WTC11 (cell line): ENCODE measurements at regions not wholly inside any gene's neighbourhood (a gene's known extent, or its start where the extent isn't known, plus 50 kb on each side); places are given as distances from the start of the nearest gene placed in this dataset.

Experiments
- CBFB ChIP-seq: sonication (generic); formaldehyde crosslinking; IDR thresholded peaks from 2 replicates; pipeline ENCODE4 v1.8.1; 2022; ENCODE audit warnings: mild to moderate bottlenecking, low read depth, missing genetic modification reagents
- ELF4 ChIP-seq: sonication (generic); formaldehyde crosslinking; IDR thresholded peaks from 2 replicates; pipeline ENCODE4 v1.8.1; 2022; ENCODE audit warnings: low read depth, mild to moderate bottlenecking, moderate library complexity, missing genetic modification reagents
- FOXJ3 ChIP-seq: sonication (generic); formaldehyde crosslinking; IDR thresholded peaks from 2 replicates; pipeline ENCODE4 v1.9.0; 2021; ENCODE audit warnings: missing genetic modification reagents, mild to moderate bottlenecking, borderline replicate concordance
- FOXP1 ChIP-seq: sonication (generic); formaldehyde crosslinking; IDR thresholded peaks from 2 replicates; pipeline ENCODE4 v1.8.0; 2022; ENCODE audit warnings: missing genetic modification reagents, mild to moderate bottlenecking, moderate library complexity, borderline replicate concordance
- RELA ChIP-seq: sonication (generic); formaldehyde crosslinking; IDR thresholded peaks from 2 replicates; pipeline ENCODE4 v1.8.1; 2022; ENCODE audit warnings: missing genetic modification reagents, mild to moderate bottlenecking, borderline replicate concordance
- TF ChIP-seq, protein P1 (sequence below): fragments of 200-600 bp; IDR thresholded peaks from 2 replicates; pipeline ENCODE4 v1.8.0; 2022; ENCODE audit warnings: antibody characterized with exemption
- TF ChIP-seq, protein P2 (sequence below): fragments of 250-450 bp; sonication (Bioruptor Pico); IDR thresholded peaks from 2 replicates; pipeline ENCODE4 v1.8.0; 2021; ENCODE audit warnings: mild to moderate bottlenecking
- TF ChIP-seq, protein P3 (sequence below): sonication (generic); formaldehyde crosslinking; IDR thresholded peaks from 2 replicates; pipeline ENCODE4 v1.8.1; 2022; ENCODE audit warnings: low read depth, missing genetic modification reagents, borderline replicate concordance
- TF ChIP-seq, protein P4 (sequence below): sonication (generic); formaldehyde crosslinking; IDR thresholded peaks from 2 replicates; pipeline ENCODE4 v1.8.1; 2023; ENCODE audit warnings: mild to moderate bottlenecking, missing genetic modification reagents
- TF ChIP-seq, protein P5 (sequence below): sonication (generic); formaldehyde crosslinking; IDR thresholded peaks from 2 replicates; pipeline ENCODE4 v1.8.0; 2023; ENCODE audit warnings: mild to moderate bottlenecking, missing genetic modification reagents
- TF ChIP-seq, protein P6 (sequence below): sonication (generic); formaldehyde crosslinking; IDR thresholded peaks from 2 replicates; pipeline ENCODE4 v1.8.1; 2023; ENCODE audit warnings: mild to moderate bottlenecking, missing genetic modification reagents, moderate library complexity

DNA sequence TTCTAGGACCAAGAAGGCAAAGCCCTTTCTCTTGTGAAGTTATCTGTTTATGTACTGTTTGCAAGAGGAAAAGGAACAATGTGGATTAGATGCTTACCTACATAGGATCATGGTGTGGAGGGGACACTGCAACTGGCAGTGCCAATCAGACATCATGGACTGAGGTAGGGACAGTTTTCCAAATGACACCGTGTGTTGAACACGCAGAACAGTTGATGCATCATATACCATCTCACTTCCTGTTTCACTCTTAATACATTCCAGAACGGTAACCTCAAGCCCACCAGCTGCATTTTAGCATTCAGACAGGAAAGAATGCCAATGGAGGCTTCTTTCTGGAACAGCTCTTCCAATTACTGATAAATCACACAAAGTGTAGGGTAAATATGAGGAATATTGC lies 397.7 kb upstream of the LMCD1 start:
- TF ChIP-seq, protein P1, sequence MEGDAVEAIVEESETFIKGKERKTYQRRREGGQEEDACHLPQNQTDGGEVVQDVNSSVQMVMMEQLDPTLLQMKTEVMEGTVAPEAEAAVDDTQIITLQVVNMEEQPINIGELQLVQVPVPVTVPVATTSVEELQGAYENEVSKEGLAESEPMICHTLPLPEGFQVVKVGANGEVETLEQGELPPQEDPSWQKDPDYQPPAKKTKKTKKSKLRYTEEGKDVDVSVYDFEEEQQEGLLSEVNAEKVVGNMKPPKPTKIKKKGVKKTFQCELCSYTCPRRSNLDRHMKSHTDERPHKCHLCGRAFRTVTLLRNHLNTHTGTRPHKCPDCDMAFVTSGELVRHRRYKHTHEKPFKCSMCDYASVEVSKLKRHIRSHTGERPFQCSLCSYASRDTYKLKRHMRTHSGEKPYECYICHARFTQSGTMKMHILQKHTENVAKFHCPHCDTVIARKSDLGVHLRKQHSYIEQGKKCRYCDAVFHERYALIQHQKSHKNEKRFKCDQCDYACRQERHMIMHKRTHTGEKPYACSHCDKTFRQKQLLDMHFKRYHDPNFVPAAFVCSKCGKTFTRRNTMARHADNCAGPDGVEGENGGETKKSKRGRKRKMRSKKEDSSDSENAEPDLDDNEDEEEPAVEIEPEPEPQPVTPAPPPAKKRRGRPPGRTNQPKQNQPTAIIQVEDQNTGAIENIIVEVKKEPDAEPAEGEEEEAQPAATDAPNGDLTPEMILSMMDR = no peak
- TF ChIP-seq, protein P2, sequence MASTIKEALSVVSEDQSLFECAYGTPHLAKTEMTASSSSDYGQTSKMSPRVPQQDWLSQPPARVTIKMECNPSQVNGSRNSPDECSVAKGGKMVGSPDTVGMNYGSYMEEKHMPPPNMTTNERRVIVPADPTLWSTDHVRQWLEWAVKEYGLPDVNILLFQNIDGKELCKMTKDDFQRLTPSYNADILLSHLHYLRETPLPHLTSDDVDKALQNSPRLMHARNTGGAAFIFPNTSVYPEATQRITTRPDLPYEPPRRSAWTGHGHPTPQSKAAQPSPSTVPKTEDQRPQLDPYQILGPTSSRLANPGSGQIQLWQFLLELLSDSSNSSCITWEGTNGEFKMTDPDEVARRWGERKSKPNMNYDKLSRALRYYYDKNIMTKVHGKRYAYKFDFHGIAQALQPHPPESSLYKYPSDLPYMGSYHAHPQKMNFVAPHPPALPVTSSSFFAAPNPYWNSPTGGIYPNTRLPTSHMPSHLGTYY (CRISPR knock-in tag) = no peak
- TF ChIP-seq, protein P3, sequence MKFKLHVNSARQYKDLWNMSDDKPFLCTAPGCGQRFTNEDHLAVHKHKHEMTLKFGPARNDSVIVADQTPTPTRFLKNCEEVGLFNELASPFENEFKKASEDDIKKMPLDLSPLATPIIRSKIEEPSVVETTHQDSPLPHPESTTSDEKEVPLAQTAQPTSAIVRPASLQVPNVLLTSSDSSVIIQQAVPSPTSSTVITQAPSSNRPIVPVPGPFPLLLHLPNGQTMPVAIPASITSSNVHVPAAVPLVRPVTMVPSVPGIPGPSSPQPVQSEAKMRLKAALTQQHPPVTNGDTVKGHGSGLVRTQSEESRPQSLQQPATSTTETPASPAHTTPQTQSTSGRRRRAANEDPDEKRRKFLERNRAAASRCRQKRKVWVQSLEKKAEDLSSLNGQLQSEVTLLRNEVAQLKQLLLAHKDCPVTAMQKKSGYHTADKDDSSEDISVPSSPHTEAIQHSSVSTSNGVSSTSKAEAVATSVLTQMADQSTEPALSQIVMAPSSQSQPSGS (CRISPR knock-in tag) = no peak
- TF ChIP-seq FOXJ3 (CRISPR knock-in tag) (no peak), ELF4 (CRISPR knock-in tag) (no peak), RELA (no peak), CBFB (no peak), FOXP1 (no peak)
- TF ChIP-seq, protein P4, sequence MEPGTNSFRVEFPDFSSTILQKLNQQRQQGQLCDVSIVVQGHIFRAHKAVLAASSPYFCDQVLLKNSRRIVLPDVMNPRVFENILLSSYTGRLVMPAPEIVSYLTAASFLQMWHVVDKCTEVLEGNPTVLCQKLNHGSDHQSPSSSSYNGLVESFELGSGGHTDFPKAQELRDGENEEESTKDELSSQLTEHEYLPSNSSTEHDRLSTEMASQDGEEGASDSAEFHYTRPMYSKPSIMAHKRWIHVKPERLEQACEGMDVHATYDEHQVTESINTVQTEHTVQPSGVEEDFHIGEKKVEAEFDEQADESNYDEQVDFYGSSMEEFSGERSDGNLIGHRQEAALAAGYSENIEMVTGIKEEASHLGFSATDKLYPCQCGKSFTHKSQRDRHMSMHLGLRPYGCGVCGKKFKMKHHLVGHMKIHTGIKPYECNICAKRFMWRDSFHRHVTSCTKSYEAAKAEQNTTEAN = no peak
- TF ChIP-seq, protein P5, sequence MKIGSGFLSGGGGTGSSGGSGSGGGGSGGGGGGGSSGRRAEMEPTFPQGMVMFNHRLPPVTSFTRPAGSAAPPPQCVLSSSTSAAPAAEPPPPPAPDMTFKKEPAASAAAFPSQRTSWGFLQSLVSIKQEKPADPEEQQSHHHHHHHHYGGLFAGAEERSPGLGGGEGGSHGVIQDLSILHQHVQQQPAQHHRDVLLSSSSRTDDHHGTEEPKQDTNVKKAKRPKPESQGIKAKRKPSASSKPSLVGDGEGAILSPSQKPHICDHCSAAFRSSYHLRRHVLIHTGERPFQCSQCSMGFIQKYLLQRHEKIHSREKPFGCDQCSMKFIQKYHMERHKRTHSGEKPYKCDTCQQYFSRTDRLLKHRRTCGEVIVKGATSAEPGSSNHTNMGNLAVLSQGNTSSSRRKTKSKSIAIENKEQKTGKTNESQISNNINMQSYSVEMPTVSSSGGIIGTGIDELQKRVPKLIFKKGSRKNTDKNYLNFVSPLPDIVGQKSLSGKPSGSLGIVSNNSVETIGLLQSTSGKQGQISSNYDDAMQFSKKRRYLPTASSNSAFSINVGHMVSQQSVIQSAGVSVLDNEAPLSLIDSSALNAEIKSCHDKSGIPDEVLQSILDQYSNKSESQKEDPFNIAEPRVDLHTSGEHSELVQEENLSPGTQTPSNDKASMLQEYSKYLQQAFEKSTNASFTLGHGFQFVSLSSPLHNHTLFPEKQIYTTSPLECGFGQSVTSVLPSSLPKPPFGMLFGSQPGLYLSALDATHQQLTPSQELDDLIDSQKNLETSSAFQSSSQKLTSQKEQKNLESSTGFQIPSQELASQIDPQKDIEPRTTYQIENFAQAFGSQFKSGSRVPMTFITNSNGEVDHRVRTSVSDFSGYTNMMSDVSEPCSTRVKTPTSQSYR (CRISPR knock-in tag) = no peak
- TF ChIP-seq, protein P6, sequence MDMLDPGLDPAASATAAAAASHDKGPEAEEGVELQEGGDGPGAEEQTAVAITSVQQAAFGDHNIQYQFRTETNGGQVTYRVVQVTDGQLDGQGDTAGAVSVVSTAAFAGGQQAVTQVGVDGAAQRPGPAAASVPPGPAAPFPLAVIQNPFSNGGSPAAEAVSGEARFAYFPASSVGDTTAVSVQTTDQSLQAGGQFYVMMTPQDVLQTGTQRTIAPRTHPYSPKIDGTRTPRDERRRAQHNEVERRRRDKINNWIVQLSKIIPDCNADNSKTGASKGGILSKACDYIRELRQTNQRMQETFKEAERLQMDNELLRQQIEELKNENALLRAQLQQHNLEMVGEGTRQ = no peak
